Muscle layer of colon (tissue), 2 donors: ENCODE measurements at regions not wholly inside any gene's neighbourhood (a gene's known extent, or its start where the extent isn't known, plus 50 kb on each side); places are given as distances from the start of the nearest gene placed in this dataset.

Experiments used
- H3K27ac ChIP-seq: one replicate; pipeline ENCODE4 v1.7.0; 2013; ENCODE audit warnings: low read depth, mild to moderate bottlenecking, low read length, moderate library complexity
- H3K27me3 ChIP-seq, 2 donors: one replicate each; pipeline ENCODE4 v1.7.0; 2013; ENCODE audit warnings: low read length in 2 of 2, mild to moderate bottlenecking in 2 of 2; ENCODE audit not compliant: insufficient read depth in 2 of 2, control insufficient read depth in 1 of 2
- H3K36me3 ChIP-seq: one replicate; pipeline ENCODE4 v1.7.0; 2013; ENCODE audit warnings: mild to moderate bottlenecking, low read length; ENCODE audit not compliant: insufficient read depth
- H3K4me1 ChIP-seq: one replicate; pipeline ENCODE4 v1.7.0; 2013; ENCODE audit warnings: mild to moderate bottlenecking, low read length; ENCODE audit not compliant: insufficient read depth
- H3K4me3 ChIP-seq, 2 donors: one replicate each; pipeline ENCODE4 v1.7.0; 2013; ENCODE audit warnings: low read length in 2 of 2, low read depth in 1 of 2, mild to moderate bottlenecking in 1 of 2, moderate library complexity in 1 of 2
- H3K9ac ChIP-seq: one replicate; pipeline ENCODE4 v1.7.0; 2013; ENCODE audit warnings: low read length
- H3K9me3 ChIP-seq: one replicate; pipeline ENCODE4 v1.7.0; 2013; ENCODE audit warnings: mild to moderate bottlenecking, low read length
- donor health status: abdominal sarcoma.
- donor health status: Adenocarcinoma of cecum.

DNA sequence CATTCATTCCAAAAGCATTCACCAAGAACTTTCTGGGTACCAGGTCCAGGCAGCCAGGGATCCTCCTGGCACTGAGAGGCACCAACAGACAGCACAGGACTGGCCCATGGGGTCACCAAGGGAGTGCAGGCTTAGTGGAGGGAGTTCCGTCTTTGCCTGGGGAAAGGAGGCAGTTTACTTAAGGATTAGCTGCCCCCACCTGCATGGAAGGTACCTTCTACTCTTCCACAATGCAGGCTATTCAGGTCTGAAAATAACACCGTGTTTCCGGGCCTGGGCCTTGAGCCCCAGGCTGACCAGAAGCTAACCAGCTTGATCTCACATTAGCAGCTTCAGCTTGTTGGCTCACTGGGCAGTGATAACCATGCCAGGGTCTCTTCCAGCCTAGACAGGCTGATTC is 199.4 kb downstream of the FOXA2 start:
- Histone ChIP-seq H3K9ac (no peak overlapping the region), H3K27ac (no peak overlapping the region), H3K27me3 (no peaks in the 10 kb centered on the region), H3K4me1 (no peaks in the 10 kb centered on the region), H3K9me3 (no peaks in the 10 kb centered on the region), H3K36me3 (no peaks in the 10 kb centered on the region), H3K4me3 (no peak overlapping the region)

GRCh38 chr20:22383156-22383555 is 201.2 kb downstream of the FOXA2 start:
- Histone ChIP-seq H3K9ac (no peak overlapping the region), H3K36me3 (no peaks in the 10 kb centered on the region), H3K9me3 (no peaks in the 10 kb centered on the region), H3K4me1 (no peaks in the 10 kb centered on the region), H3K27ac (no peak overlapping the region), H3K4me3 (no peak overlapping the region), H3K27me3 (no peaks in the 10 kb centered on the region)

GRCh38 chr20:22382742-22383141 is 201.6 kb downstream of the FOXA2 start:
- no peak overlapping the region for H3K9ac ChIP-seq
- no peak overlapping the region for H3K27ac ChIP-seq
- H3K4me3 ChIP-seq: no peak overlapping the region

DNA sequence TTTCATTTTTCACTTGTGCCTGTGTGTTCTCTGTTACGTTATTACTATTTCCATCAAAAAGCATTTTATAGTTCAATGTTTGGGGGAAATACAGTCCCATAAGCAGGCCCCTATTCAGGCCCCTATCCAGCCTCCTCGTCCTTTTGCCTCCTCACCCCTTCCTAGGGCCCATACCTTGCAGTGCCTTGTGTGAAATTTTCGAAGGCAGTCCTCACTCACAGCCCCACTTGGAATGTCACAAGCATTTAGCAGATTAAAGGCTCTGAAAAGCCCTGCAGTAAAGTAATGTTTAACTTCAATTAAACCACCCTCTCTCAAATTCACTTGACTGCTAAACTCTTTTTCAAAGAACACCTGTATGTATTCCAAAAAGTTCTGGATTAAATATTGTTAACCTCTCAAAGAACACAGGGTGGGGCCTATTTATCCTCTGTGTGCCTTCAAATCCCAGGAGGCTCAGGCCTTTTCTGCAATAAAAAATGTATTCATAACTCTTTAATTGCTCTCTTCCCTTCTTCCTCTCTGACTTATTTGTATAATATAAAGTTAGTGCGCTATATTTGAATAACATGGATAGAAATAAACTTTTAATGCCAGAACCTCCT is 202.5 kb downstream of the FOXA2 start:
- Histone ChIP-seq H3K36me3 (no peaks in the 10 kb centered on the region), H3K9me3 (no peaks in the 10 kb centered on the region), H3K4me1 (no peaks in the 10 kb centered on the region), H3K4me3 (no peak overlapping the region), H3K9ac (no peak overlapping the region), H3K27me3 (no peaks in the 10 kb centered on the region), H3K27ac (no peak overlapping the region)

More at GRCh38 chr20:22382742-22383141, 201.6 kb downstream of the FOXA2 start:
- H3K4me1 ChIP-seq: no peaks in the 10 kb centered on the region
- H3K9me3 ChIP-seq: no peaks in the 10 kb centered on the region
- H3K36me3 ChIP-seq: no peaks in the 10 kb centered on the region
- no peaks in the 10 kb centered on the region for H3K27me3 ChIP-seq

- Histone ChIP-seq H3K4me3 (no peak overlapping the region), H3K9ac (no peak overlapping the region), H3K36me3 (no peaks in the 10 kb centered on the region), H3K27ac (no peak overlapping the region), H3K27me3 (no peaks in the 10 kb centered on the region), H3K9me3 (no peaks in the 10 kb centered on the region), H3K4me1 (no peaks in the 10 kb centered on the region)
Observed at GRCh38 chr20:22379472-22379871, 204.9 kb downstream of the FOXA2 start.

DNA sequence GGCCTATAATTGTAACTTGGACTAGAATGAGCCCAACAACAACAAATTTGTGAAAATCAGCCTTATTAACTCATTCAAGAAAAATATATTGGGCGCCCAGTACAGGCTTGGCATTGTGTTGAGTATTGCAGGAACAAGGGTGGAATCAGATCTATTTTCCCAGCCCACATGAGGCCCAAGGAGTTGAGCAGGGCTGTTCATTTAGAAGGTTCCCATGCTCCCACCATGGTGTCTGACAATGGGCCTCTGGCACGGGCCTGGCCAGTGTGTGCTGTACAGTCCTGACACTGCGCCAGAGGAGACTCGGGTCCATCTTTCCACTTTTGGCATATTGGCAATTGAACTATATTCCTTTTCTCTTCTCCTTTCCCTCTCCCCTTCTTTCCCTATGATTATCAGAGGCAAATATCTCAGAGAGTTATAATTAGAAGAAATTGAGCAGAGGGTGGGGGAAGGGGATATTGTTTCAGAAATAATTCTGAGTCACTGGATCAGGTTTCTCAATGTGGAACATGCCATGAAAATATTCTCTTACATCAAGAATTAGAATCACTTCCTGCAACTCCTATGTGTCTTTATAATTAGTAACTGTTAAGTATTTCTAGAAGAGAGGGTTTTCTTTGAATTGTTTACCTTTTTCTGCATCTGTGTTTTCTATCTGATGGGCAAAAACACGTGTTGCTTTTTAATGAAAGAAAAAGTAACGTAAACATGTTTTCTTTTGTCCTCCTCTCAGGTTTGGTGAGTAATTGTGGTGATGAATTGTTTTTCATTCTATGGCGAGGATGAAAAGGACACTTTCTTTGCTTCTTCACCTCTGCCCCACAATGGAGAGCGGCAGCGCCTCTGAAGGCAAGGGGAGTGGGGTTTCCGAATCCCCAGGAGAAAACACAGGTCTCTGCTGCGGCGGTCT is 209.4 kb downstream of the FOXA2 start:
- Histone ChIP-seq H3K9ac (no peak overlapping the region), H3K36me3 (no peaks in the 10 kb centered on the region), H3K27me3 (no peaks in the 10 kb centered on the region), H3K4me1 (no peaks in the 10 kb centered on the region), H3K9me3 (no peaks in the 10 kb centered on the region), H3K27ac (no peak overlapping the region), H3K4me3 (no peak overlapping the region)

- H3K4me3 ChIP-seq: no peak overlapping the region
- H3K27ac ChIP-seq: no peak overlapping the region
- no peak overlapping the region for H3K9ac ChIP-seq
- H3K9me3 ChIP-seq: no peaks in the 10 kb centered on the region
- H3K36me3 ChIP-seq: no peaks in the 10 kb centered on the region
- no peaks in the 10 kb centered on the region for H3K27me3 ChIP-seq
- H3K4me1 ChIP-seq: no peaks in the 10 kb centered on the region
Observed at GRCh38 chr20:22374066-22374465, 210.3 kb downstream of the FOXA2 start.

GRCh38 chr20:22373164-22373895 is 211.0 kb downstream of the FOXA2 start:
- Histone ChIP-seq H3K36me3 (no peaks in the 10 kb centered on the region), H3K27me3 (no peaks in the 10 kb centered on the region), H3K4me1 (no peaks in the 10 kb centered on the region), H3K4me3 (no peak overlapping the region), H3K9ac (no peak overlapping the region), H3K27ac (no peak overlapping the region), H3K9me3 (no peaks in the 10 kb centered on the region)

- no peaks in the 10 kb centered on the region for H3K36me3 ChIP-seq
- no peak overlapping the region for H3K4me3 ChIP-seq
- H3K4me1 ChIP-seq: no peaks in the 10 kb centered on the region
- H3K9ac ChIP-seq: no peak overlapping the region
- H3K9me3 ChIP-seq: no peaks in the 10 kb centered on the region
- no peak overlapping the region for H3K27ac ChIP-seq
- no peaks in the 10 kb centered on the region for H3K27me3 ChIP-seq
Observed at GRCh38 chr20:22371843-22372242, 212.5 kb downstream of the FOXA2 start.

DNA sequence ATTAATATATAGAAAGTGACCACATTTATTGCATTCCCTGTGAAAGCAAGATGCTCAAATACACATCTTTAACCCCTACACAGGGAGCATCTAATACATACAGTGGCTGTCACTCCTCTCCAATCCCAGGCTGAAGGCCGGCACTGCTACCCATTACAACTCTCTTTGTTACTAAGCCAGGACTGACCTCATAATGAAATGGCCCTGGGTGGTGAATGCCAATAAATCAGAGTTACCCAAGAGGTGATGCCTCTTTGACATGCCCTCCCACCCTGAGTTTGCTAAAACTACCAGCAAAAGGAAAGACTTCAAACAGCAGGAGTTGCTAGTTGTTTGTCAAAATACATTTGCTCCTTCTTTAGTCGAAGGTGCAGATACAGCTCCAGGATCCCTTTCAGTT is 214.2 kb downstream of the FOXA2 start:
- no peaks in the 10 kb centered on the region for H3K36me3 ChIP-seq
- no peaks in the 10 kb centered on the region for H3K4me1 ChIP-seq
- H3K9ac ChIP-seq: no peak overlapping the region
- H3K9me3 ChIP-seq: no peaks in the 10 kb centered on the region
- no peak overlapping the region for H3K27ac ChIP-seq
- no peak overlapping the region for H3K4me3 ChIP-seq
- H3K27me3 ChIP-seq: no peaks in the 10 kb centered on the region

DNA sequence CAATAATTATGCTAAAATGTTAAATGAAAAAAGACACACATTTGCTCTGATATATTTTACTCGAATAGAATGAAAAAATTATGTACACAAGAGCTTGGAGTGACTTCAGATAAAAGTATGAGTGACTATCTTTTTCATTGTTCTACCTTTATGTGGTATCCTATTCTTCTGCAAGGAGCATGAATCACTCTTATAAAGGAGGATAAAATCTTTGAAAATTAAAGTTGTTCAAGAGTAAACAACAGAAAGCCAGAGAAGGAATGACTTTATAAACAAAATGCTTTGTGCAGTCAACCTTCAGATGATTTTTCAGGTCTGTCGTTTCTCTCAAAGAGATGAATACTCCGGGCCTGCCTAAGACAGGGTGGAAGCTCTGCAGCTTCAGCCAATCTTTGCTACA is 215.3 kb downstream of the FOXA2 start:
- no peak overlapping the region for H3K27ac ChIP-seq
- no peak overlapping the region for H3K4me3 ChIP-seq
- no peak overlapping the region for H3K9ac ChIP-seq
- H3K4me1 ChIP-seq: no peaks in the 10 kb centered on the region
- H3K27me3 ChIP-seq: no peaks in the 10 kb centered on the region
- H3K9me3 ChIP-seq: no peaks in the 10 kb centered on the region
- H3K36me3 ChIP-seq: no peaks in the 10 kb centered on the region
